HepG2 (cell line): ENCODE measurements at regions not wholly inside any gene's neighbourhood (a gene's known extent, or its start where the extent isn't known, plus 50 kb on each side); places are given as distances from the start of the nearest gene placed in this dataset.

ENCODE experiments used
- YY1 ChIP-seq: IDR thresholded peaks from 2 replicates; pipeline ENCODE4 v1.6.1; 2011; ENCODE audit warnings: low read length, low read depth, moderate library complexity, mild to moderate bottlenecking; ENCODE audit not compliant: insufficient read depth, insufficient replicate concordance
- ZNF234 ChIP-seq: sonication (generic); formaldehyde crosslinking; conservative IDR thresholded peaks from 2 replicates; pipeline ENCODE4 v1.5.1; 2020; ENCODE audit warnings: mild to moderate bottlenecking, missing genetic modification reagents
- ZNF672 ChIP-seq: sonication (generic); formaldehyde crosslinking; IDR thresholded peaks from 2 replicates; pipeline ENCODE4 v1.8.1; 2022; ENCODE audit warnings: missing genetic modification reagents
- TF ChIP-seq, protein P1 (sequence below): sonication (generic); formaldehyde crosslinking; IDR thresholded peaks from 2 replicates; pipeline ENCODE4 v1.9.0; 2021; ENCODE audit warnings: missing genetic modification reagents, mild to moderate bottlenecking, borderline replicate concordance
- TF ChIP-seq, protein P2 (sequence below): sonication (generic); formaldehyde crosslinking; IDR thresholded peaks from 2 replicates; pipeline ENCODE4 v1.4.0; 2020; ENCODE audit warnings: mild to moderate bottlenecking, missing genetic modification reagents, borderline replicate concordance
- TF ChIP-seq, protein P3 (sequence below): sonication (generic); formaldehyde crosslinking; conservative IDR thresholded peaks from 2 replicates; pipeline ENCODE4 v1.5.0; 2020; ENCODE audit warnings: missing genetic modification reagents

DNA sequence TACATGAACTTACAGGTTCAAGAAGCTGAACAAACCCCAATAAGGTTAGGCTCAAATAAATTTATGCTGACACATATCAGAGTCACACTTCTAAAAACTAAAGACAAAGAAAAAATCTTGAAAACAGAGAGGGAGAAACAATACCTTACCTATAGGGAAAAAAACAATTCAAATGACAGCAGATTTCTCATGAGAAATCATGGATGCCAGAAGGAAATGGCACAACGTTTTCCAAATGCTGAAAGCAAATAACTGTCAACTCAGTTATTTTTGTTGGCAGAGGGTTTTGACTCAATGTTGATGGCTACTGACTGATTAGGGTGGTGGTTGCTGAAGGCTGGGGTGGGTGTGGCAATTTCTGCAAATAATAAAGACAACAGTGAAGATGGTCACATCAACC, 239.4 kb downstream of the ARHGAP12 start:
- TF ChIP-seq, protein P1, sequence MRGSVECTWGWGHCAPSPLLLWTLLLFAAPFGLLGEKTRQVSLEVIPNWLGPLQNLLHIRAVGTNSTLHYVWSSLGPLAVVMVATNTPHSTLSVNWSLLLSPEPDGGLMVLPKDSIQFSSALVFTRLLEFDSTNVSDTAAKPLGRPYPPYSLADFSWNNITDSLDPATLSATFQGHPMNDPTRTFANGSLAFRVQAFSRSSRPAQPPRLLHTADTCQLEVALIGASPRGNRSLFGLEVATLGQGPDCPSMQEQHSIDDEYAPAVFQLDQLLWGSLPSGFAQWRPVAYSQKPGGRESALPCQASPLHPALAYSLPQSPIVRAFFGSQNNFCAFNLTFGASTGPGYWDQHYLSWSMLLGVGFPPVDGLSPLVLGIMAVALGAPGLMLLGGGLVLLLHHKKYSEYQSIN = no peak
- TF ChIP-seq ZNF234 (CRISPR knock-in tag) (no peak), ZNF672 (CRISPR knock-in tag) (no peak), YY1 (no peak)
- TF ChIP-seq, protein P2, sequence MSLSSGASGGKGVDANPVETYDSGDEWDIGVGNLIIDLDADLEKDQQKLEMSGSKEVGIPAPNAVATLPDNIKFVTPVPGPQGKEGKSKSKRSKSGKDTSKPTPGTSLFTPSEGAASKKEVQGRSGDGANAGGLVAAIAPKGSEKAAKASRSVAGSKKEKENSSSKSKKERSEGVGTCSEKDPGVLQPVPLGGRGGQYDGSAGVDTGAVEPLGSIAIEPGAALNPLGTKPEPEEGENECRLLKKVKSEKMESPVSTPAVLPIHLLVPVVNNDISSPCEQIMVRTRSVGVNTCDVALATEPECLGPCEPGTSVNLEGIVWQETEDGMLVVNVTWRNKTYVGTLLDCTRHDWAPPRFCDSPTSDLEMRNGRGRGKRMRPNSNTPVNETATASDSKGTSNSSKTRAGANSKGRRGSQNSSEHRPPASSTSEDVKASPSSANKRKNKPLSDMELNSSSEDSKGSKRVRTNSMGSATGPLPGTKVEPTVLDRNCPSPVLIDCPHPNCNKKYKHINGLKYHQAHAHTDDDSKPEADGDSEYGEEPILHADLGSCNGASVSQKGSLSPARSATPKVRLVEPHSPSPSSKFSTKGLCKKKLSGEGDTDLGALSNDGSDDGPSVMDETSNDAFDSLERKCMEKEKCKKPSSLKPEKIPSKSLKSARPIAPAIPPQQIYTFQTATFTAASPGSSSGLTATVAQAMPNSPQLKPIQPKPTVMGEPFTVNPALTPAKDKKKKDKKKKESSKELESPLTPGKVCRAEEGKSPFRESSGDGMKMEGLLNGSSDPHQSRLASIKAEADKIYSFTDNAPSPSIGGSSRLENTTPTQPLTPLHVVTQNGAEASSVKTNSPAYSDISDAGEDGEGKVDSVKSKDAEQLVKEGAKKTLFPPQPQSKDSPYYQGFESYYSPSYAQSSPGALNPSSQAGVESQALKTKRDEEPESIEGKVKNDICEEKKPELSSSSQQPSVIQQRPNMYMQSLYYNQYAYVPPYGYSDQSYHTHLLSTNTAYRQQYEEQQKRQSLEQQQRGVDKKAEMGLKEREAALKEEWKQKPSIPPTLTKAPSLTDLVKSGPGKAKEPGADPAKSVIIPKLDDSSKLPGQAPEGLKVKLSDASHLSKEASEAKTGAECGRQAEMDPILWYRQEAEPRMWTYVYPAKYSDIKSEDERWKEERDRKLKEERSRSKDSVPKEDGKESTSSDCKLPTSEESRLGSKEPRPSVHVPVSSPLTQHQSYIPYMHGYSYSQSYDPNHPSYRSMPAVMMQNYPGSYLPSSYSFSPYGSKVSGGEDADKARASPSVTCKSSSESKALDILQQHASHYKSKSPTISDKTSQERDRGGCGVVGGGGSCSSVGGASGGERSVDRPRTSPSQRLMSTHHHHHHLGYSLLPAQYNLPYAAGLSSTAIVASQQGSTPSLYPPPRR = no peak
- TF ChIP-seq, protein P3, sequence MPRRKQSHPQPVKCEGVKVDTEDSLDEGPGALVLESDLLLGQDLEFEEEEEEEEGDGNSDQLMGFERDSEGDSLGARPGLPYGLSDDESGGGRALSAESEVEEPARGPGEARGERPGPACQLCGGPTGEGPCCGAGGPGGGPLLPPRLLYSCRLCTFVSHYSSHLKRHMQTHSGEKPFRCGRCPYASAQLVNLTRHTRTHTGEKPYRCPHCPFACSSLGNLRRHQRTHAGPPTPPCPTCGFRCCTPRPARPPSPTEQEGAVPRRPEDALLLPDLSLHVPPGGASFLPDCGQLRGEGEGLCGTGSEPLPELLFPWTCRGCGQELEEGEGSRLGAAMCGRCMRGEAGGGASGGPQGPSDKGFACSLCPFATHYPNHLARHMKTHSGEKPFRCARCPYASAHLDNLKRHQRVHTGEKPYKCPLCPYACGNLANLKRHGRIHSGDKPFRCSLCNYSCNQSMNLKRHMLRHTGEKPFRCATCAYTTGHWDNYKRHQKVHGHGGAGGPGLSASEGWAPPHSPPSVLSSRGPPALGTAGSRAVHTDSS (CRISPR knock-in tag) = no peak
